ENCODE measurements at regions not wholly inside any gene's neighbourhood (a gene's known extent, or its start where the extent isn't known, plus 50 kb on each side); places are given as distances from the start of the nearest gene placed in this dataset.

- TF ChIP-seq CTCF (IDR thresholded peaks at IDR 0.05; ENCODE audit: insufficient read depth, low read length), result no peak
- TF ChIP-seq POLR2AphosphoS5 (IDR thresholded peaks at IDR 0.05; ENCODE audit: low read depth), result no peak
- no peak for TF ChIP-seq SPI1 (IDR thresholded peaks at IDR 0.05; ENCODE audit: borderline replicate concordance, low read depth)
These were observed 147.2 kb upstream of the TWIST2 start for GRCh38 chr2:238700506-238701340.

All from HL-60 (cell line).